Upper lobe of left lung (tissue), 6 donors: ENCODE measurements at regions not wholly inside any gene's neighbourhood (a gene's known extent, or its start where the extent isn't known, plus 50 kb on each side); places are given as distances from the start of the nearest gene placed in this dataset.

ENCODE experiments used
- ATAC-seq, 2 donors: fragments of 200-7000 bp; cut with Tn5 transposase; one replicate each; pipeline ENCODE4 v1.9.1; 2022; ENCODE audit warnings: mild to moderate bottlenecking in 2 of 2, moderate library complexity in 2 of 2; ENCODE audit not compliant: low FRiP score in 2 of 2
- DNase-seq, 2 donors: peaks; one replicate each; pipeline ENCODE4 v3.0.0-alpha.2; 2019 to 2020
- H3K27ac ChIP-seq, 4 donors: fragments of 200-600 bp; sonication (generic); one replicate each; pipeline ENCODE4 v1.5.1; 2016 to 2019
- H3K27me3 ChIP-seq, 4 donors: fragments of 200-600 bp; sonication (generic); one replicate each; pipeline ENCODE4 v1.5.1; 2017 to 2019
- H3K36me3 ChIP-seq, 4 donors: fragments of 200-600 bp; sonication (generic); one replicate each; pipeline ENCODE4 v1.5.1; 2016 to 2019
- H3K4me1 ChIP-seq, 4 donors: fragments of 200-600 bp; sonication (generic); one replicate each; pipeline ENCODE4 v1.5.1; 2018 to 2019
- H3K4me3 ChIP-seq, 4 donors: fragments of 200-600 bp; sonication (generic); one replicate each; pipeline ENCODE4 v1.5.1; 2017 to 2019; ENCODE audit warnings: mild to moderate bottlenecking in 2 of 4, moderate library complexity in 1 of 4
- H3K9me3 ChIP-seq, 4 donors: fragments of 200-600 bp; sonication (generic); one replicate each; pipeline ENCODE4 v1.5.1; 2018 to 2019
- EP300 ChIP-seq, 4 donors: sonication (generic); formaldehyde crosslinking; IDR thresholded peaks; one replicate each; pipeline ENCODE4 v1.5.1; 2017; ENCODE audit warnings: antibody characterized with exemption in 4 of 4, control low read depth in 2 of 4
- POLR2A ChIP-seq, 4 donors: fragments of 450-650 bp; IDR thresholded peaks; one replicate each; pipeline ENCODE4 v1.5.1; 2016 to 2017; ENCODE audit warnings: antibody characterized with exemption in 4 of 4, mild to moderate bottlenecking in 2 of 4
- POLR2AphosphoS5 ChIP-seq, 2 donors: sonication (generic); formaldehyde crosslinking; IDR thresholded peaks; one replicate each; pipeline ENCODE4 v1.5.1; 2017; ENCODE audit warnings: antibody characterized with exemption in 2 of 2
- WGBS, 2 donors: methylation state at CpG; one replicate each; pipeline ENCODE4 v1.1.5; 2017 to 2018; 5-methylcytosine and 5-hydroxymethylcytosine counted together
- TF ChIP-seq, protein P1 (sequence below), 6 experiments: fragments of 450-650 bp in 4 of 6; fragments of 200-600 bp in 2 of 6; sonication (generic) in 2 of 6; IDR thresholded peaks; one replicate each; pipeline ENCODE4 v1.5.1; 2016 to 2019; ENCODE audit warnings: antibody characterized with exemption in 6 of 6
- donor health status: DM: no; HTN: no; CAD: no; lungs with moderate emphysema.
- donor health status: DM: no; HTN: yes; CAD: no; lungs with severe emphysema.

DNA sequence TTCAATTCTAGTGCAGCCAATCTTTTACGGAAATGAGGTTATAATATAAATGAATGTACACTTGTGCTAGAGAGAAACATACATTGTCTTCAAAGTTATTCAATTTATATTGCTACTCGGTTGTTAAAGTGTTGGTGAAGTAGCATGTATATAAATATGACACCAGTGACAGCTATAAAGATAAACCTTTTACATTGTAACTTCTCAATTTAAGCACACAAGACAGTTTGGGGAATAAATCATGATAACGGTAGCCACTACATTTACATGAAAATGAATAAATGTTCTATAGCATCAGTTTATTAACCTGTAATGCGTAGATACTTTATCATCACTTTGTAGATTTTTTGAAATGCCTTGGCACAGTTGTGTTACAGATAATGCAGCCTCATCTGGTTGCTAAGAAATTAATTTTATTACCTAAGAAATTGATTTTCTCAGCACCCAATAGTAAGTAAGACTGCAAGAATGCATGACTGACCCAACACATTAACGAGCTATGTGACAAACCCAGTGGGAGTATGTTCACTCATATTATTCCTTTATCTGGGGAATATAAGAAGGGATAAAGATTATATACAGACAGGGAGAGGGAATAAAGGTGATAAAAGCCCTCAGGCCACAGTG is 283.9 kb upstream of the NPVF start:
- H3K4me1 ChIP-seq = no peaks in the 10 kb centered on the region
- ATAC-seq = no peak
- H3K4me3 ChIP-seq = no peak overlapping the region
- H3K36me3 ChIP-seq = no peaks in the 10 kb centered on the region
- H3K27me3 ChIP-seq = no peaks in the 10 kb centered on the region
- no peak for DNase-seq
- H3K27ac ChIP-seq = no peak overlapping the region
- TF ChIP-seq POLR2A (IDR thresholded peaks at IDR 0.05) = no peak
- TF ChIP-seq POLR2AphosphoS5 (IDR thresholded peaks at IDR 0.05) = no peak
- no peak for TF ChIP-seq EP300 (IDR thresholded peaks at IDR 0.05)
- TF ChIP-seq, protein P1, sequence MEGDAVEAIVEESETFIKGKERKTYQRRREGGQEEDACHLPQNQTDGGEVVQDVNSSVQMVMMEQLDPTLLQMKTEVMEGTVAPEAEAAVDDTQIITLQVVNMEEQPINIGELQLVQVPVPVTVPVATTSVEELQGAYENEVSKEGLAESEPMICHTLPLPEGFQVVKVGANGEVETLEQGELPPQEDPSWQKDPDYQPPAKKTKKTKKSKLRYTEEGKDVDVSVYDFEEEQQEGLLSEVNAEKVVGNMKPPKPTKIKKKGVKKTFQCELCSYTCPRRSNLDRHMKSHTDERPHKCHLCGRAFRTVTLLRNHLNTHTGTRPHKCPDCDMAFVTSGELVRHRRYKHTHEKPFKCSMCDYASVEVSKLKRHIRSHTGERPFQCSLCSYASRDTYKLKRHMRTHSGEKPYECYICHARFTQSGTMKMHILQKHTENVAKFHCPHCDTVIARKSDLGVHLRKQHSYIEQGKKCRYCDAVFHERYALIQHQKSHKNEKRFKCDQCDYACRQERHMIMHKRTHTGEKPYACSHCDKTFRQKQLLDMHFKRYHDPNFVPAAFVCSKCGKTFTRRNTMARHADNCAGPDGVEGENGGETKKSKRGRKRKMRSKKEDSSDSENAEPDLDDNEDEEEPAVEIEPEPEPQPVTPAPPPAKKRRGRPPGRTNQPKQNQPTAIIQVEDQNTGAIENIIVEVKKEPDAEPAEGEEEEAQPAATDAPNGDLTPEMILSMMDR (IDR thresholded peaks at IDR 0.05) = no peak
- WGBS, 2 donors = 82 to 83% methylated on average over 5 of the region's 5 CpGs
- no peaks in the 10 kb centered on the region for H3K9me3 ChIP-seq

DNA sequence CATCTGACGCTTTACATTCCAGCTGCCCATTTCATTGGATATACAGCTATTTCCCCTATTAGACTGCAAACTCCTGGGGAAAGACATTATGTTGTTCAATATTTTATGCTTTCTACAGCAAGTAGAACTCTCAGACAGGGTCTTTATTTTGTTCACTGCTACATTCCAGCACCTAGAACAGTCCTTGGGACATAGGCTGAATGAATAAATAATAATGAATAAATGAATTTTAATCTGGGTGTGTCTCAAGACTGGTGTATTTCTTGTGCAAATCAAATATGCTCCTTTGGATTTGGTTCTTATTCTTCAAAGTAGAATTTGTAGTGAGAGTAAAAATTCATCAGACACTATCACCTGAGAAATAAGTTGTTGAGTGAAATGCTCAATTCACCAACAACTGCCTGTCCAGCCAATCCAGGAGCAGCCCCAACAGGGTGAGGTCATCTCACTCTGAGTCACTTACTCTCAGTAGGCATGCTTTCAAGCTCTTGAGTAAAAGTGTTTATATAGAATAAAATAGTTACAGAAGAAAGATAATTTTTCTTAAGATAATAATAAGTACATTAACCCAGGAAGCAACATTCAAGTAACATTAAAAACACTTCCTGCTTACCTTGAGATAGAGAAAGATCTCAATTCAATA is 287.5 kb upstream of the NPVF start:
- no peaks in the 10 kb centered on the region for H3K9me3 ChIP-seq
- no peaks in the 10 kb centered on the region for H3K36me3 ChIP-seq
- H3K27me3 ChIP-seq = no peaks in the 10 kb centered on the region
- no peak overlapping the region for H3K4me3 ChIP-seq
- H3K4me1 ChIP-seq = no peaks in the 10 kb centered on the region
- H3K27ac ChIP-seq = no peak overlapping the region
- ATAC-seq (no peak), DNase-seq (no peak)
- TF ChIP-seq EP300 (IDR thresholded peaks at IDR 0.05) = no peak
- TF ChIP-seq, protein P1 (IDR thresholded peaks at IDR 0.05) = no peak
- no peak for TF ChIP-seq POLR2A (IDR thresholded peaks at IDR 0.05)
- no peak for TF ChIP-seq POLR2AphosphoS5 (IDR thresholded peaks at IDR 0.05)
- 93 to 94% methylated on average over 1 of the region's 1 CpG for WGBS, 2 donors

DNA sequence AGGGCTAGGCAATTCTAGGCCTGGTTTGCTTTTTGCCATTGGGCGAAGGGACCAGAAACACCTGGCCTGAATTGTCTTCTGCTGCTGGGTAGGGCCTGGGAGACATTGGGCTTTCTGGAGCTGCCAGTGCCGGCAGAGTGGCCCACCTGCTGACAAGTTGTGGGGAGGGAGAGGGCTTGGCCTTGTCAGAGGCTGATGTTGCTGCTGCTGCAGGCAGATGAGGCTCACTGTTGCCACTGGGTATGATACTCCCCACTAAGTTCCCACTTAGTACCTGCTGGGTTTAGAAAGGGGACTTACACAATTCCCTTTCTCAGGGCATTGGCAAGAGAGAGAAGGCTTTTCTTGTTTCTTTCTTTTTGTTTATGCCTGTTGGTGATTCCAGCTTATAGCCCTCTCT is 289.6 kb upstream of the NPVF start:
- no peaks in the 10 kb centered on the region for H3K9me3 ChIP-seq
- H3K36me3 ChIP-seq = no peaks in the 10 kb centered on the region
- TF ChIP-seq, protein P1 (IDR thresholded peaks at IDR 0.05) = no peak
- no peak for TF ChIP-seq POLR2A (IDR thresholded peaks at IDR 0.05)
- no peak for TF ChIP-seq POLR2AphosphoS5 (IDR thresholded peaks at IDR 0.05)
- TF ChIP-seq EP300 (IDR thresholded peaks at IDR 0.05) = no peak
- WGBS, 2 donors = 100% methylated on average over 2 of the region's 2 CpGs; no CpG with 5 or more reads in 1 of the 2 donors
- no peaks in the 10 kb centered on the region for H3K27me3 ChIP-seq
- no peak overlapping the region for H3K4me3 ChIP-seq
- DNase-seq (peak in 1 of 2 donors; percentile 1), ATAC-seq (no peak)
- no peak overlapping the region for H3K27ac ChIP-seq
- H3K4me1 ChIP-seq = no peaks in the 10 kb centered on the region

DNA sequence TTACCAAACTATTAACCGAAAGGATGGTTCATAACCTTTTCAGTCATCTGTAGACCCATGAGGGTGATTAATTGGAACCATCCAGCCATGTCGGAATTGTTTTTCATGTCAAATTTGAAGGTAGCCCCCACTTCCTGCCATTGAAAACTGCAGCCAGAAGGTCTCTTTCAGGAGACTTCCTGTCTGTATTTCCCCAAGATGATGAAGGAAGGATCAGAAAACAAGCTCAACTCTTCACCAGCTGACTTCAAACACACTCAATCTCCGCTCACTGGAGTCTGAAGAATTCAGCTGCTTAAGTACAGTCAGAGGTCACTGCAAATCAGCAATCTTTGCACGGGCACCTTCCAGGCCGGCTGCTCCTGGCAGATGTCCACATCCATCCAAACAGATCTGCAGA is 291.7 kb upstream of the NPVF start:
- Histone ChIP-seq H3K4me3 (no peak overlapping the region), H3K9me3 (no peaks in the 10 kb centered on the region), H3K27me3 (no peaks in the 10 kb centered on the region), H3K27ac (no peak overlapping the region), H3K36me3 (no peaks in the 10 kb centered on the region), H3K4me1 (no peaks in the 10 kb centered on the region)
- DNase-seq (no peak), ATAC-seq (no peak)
- WGBS, 2 donors = 43 to 50% methylated on average over 5 of the region's 5 CpGs
- TF ChIP-seq EP300 (IDR thresholded peaks at IDR 0.05) (no peak), POLR2AphosphoS5 (IDR thresholded peaks at IDR 0.05) (no peak), POLR2A (IDR thresholded peaks at IDR 0.05) (no peak)
- TF ChIP-seq, protein P1 (IDR thresholded peaks at IDR 0.05) = no peak

DNA sequence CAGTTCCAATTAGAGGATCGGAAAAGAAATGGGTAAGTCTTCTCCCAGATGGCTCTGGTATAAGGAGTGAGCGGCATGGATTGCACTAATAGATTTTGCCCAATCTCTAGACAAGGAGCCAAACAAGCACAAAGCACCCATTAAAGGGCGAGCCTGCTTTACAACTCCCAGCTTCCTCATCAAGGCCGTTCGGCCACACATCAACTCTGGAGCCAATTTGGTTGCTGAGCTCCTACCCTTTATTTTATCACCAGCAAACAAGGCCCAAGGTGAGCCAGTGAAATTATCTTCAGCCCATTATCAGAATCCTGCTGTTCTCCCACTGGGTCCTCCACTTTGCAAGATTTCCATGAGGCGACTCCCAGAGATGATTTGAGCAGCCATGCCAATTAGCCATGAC is 292.2 kb upstream of the NPVF start:
- DNase-seq (no peak), ATAC-seq (no peak)
- H3K4me3 ChIP-seq = no peak overlapping the region
- H3K36me3 ChIP-seq = no peaks in the 10 kb centered on the region
- TF ChIP-seq EP300 (IDR thresholded peaks at IDR 0.05) (no peak), POLR2AphosphoS5 (IDR thresholded peaks at IDR 0.05) (no peak), POLR2A (IDR thresholded peaks at IDR 0.05) (no peak)
- TF ChIP-seq, protein P1 (IDR thresholded peaks at IDR 0.05) = no peak
- no peaks in the 10 kb centered on the region for H3K4me1 ChIP-seq
- no peak overlapping the region for H3K27ac ChIP-seq
- WGBS, 2 donors = 93 to 95% methylated on average over 6 of the region's 6 CpGs
- H3K9me3 ChIP-seq = no peaks in the 10 kb centered on the region
- no peaks in the 10 kb centered on the region for H3K27me3 ChIP-seq
